ENCODE measurements at regions not wholly inside any gene's neighbourhood (a gene's known extent, or its start where the extent isn't known, plus 50 kb on each side); places are given as distances from the start of the nearest gene placed in this dataset.

GRCh38 chr12:58079806-58080205, 138.4 kb downstream of the ATP23 start:
- ATAC-seq (ENCODE audit: low read depth) (no peak), DNase-seq (no peak)
- Histone ChIP-seq H3K4me3 (ENCODE audit: insufficient read depth, low read depth, low read length) (no peak overlapping the region), H3K36me3 (ENCODE audit: control insufficient read depth, insufficient read depth, low read length) (no peaks in the 10 kb centered on the region), H4K20me1 (ENCODE audit: insufficient read depth, low read length) (no peaks in the 10 kb centered on the region), H3K4ac (ENCODE audit: low read depth, low read length) (no peak overlapping the region), H2AFZ (replicated peaks; ENCODE audit: low read length, poor library complexity) (no peak overlapping the region), H3K79me1 (ENCODE audit: low read depth in 1 of 2, low read length in 2 of 2) (no peaks in the 10 kb centered on the region), H4K5ac (ENCODE audit: low read depth, low read length) (no peak overlapping the region), H3K9me1 (ENCODE audit: insufficient read depth, low read length) (no peaks in the 10 kb centered on the region), H3K56ac (ENCODE audit: extremely low read depth, insufficient read depth, low read length) (no peak overlapping the region), H3K9ac (ENCODE audit: low read depth, low read length) (no peak overlapping the region), H2BK120ac (ENCODE audit: low read depth, low read length) (no peak overlapping the region), H3K14ac (replicated peaks; ENCODE audit: low read depth, low read length) (no peak overlapping the region), H3K27me3 (ENCODE audit: control insufficient read depth, insufficient read depth, low read length) (no peaks in the 10 kb centered on the region; the same call in 1 of the 2 replicates), H4K8ac (ENCODE audit: low read depth in 2 of 2, low read length in 2 of 2) (no peak overlapping the region), H2BK20ac (ENCODE audit: low read depth, low read length) (no peak overlapping the region), H3K23ac (ENCODE audit: low read depth, low read length) (no peak overlapping the region), H2AK5ac (ENCODE audit: low read depth, low read length) (no peak overlapping the region), H3K9me3 (ENCODE audit: control insufficient read depth, insufficient read depth, low read length) (no peaks in the 10 kb centered on the region), H2BK15ac (ENCODE audit: low read depth, low read length) (no peak overlapping the region), H3K4me1 (ENCODE audit: control insufficient read depth, insufficient read depth, low read length) (no peaks in the 10 kb centered on the region), H4K91ac (ENCODE audit: insufficient read depth, low read depth, low read length) (no peak overlapping the region), H3K27ac (ENCODE audit: insufficient read depth, low read length) (no peak overlapping the region), H2AK9ac (replicated peaks; ENCODE audit: low read depth, low read length, poor library complexity) (no peak overlapping the region), H2BK5ac (ENCODE audit: low read depth, low read length, poor library complexity, severe bottlenecking) (no peak overlapping the region), H3K18ac (ENCODE audit: low read depth, low read length) (no peak overlapping the region), H3K4me2 (ENCODE audit: low read depth, low read length) (no peak overlapping the region)
- BruUV-seq (replicated peaks), result no TSS peak
- TF ChIP-seq NFE2L2 (IDR thresholded peaks at IDR 0.05; ENCODE audit: low read depth, low read length) (no peak), POLR2A (IDR thresholded peaks at IDR 0.05; ENCODE audit: low read depth, low read length) (no peak), RFX5 (IDR thresholded peaks at IDR 0.05; ENCODE audit: low read depth, low read length) (no peak), RAD21 (IDR thresholded peaks at IDR 0.05; ENCODE audit: low read length) (no peak), CHD1 (IDR thresholded peaks at IDR 0.05; ENCODE audit: low read depth, low read length) (no peak), FOS (IDR thresholded peaks at IDR 0.05; ENCODE audit: low read depth, low read length) (no peak)
- TF ChIP-seq, protein P1, sequence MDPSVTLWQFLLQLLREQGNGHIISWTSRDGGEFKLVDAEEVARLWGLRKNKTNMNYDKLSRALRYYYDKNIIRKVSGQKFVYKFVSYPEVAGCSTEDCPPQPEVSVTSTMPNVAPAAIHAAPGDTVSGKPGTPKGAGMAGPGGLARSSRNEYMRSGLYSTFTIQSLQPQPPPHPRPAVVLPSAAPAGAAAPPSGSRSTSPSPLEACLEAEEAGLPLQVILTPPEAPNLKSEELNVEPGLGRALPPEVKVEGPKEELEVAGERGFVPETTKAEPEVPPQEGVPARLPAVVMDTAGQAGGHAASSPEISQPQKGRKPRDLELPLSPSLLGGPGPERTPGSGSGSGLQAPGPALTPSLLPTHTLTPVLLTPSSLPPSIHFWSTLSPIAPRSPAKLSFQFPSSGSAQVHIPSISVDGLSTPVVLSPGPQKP (IDR thresholded peaks at IDR 0.05; ENCODE audit: borderline replicate concordance, low read depth, low read length), result no peak
- no CpG with 5 or more reads among the region's 1 CpG for WGBS, 2 experiments (ENCODE audit: extremely low coverage in 2 of 2, insufficient read length in 1 of 2)
- dilution Hi-C loops (cut with HindIII; ENCODE audit: low sequenced_read_pairs, unreplicated experiment) (no loop called here), intact Hi-C loops (cut with micrococcal nuclease) (no loop called here), in situ Hi-C loops (cut with MboI; ENCODE audit: low sequenced_read_pairs) (no loop called here)
- ChIA-PET POLR2A (ENCODE audit: unreplicated experiment) (no interaction called here), CTCF (interaction anchor here (1.2 kb wide), 1 partner anchor 338 kb away, joined by 4 read pairs; no protein-coding TSS in a partner anchor)
